GM21515 (cell line): ENCODE measurements at regions not wholly inside any gene's neighbourhood (a gene's known extent, or its start where the extent isn't known, plus 50 kb on each side); places are given as distances from the start of the nearest gene placed in this dataset.
A peak's percentile ranks its signal among the peaks of the same experiment; 100 is the strongest.

Experiments used
- ATAC-seq: cut with Tn5 transposase; IDR thresholded peaks from one replicate; pipeline ENCODE4 v1.9.1; 2021; ENCODE audit not compliant: unreplicated experiment

- ATAC-seq: peak; percentile 98
Observed at GRCh38 chr3:189041482-189042090, 130.2 kb upstream of the TPRG1 start.

DNA sequence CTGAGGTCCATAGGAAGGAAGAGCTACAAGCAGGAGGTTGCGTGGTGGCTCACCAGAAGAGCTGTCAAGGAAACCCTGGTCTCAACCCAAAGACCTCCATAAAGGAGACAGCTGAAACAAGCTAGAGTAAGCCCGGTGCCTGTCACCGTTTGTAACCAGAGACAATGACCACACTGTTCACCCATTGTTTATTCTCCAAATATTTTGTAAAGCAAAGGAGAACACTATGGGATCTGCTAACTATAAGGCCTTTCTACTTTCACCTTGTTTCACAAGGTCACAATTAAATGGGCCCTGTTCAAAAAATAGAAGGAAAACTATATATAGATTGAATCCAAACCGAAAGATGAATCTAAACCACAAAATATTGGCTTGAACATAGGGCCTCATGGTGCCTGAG, 128.9 kb upstream of the TPRG1 start:
- ATAC-seq: no peak

DNA sequence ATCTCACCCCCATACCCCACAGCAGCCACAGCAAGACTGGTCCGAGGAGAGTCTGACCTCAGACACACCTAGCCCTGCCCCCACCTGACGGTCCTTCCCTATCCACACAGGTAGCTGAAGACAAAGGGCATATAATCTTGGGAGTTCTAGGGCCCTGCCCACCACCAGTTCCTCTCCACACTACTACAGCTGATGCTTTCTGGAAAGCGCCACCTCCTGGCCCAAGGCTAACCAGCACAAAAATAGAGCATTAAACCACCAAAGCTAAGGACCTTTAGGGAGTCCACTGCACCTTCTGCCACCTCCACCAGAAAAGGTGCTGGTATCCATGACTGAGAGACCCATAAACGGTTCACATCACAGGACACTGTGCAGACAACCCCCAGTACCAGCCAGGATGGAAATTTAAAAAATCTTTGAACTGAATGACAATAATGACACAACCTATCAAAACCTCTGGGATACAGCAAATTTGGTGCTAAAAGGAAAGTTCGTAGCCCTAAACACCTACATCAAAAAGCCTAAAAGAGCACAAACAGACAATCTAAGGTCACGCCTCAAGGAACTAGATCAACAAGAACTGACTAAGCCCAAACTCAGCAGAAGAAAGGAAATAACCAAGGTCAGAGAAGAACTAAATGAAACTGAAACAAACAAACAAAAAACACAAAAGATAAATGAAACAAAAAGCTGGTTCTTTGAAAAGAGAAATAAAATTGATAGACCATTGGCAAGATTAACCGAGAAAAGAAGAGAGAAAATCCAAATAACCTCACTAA, 122.1 kb upstream of the TPRG1 start:
- ATAC-seq: no peak

GRCh38 chr3:189053322-189053721, 118.4 kb upstream of the TPRG1 start:
- ATAC-seq: no peak

DNA sequence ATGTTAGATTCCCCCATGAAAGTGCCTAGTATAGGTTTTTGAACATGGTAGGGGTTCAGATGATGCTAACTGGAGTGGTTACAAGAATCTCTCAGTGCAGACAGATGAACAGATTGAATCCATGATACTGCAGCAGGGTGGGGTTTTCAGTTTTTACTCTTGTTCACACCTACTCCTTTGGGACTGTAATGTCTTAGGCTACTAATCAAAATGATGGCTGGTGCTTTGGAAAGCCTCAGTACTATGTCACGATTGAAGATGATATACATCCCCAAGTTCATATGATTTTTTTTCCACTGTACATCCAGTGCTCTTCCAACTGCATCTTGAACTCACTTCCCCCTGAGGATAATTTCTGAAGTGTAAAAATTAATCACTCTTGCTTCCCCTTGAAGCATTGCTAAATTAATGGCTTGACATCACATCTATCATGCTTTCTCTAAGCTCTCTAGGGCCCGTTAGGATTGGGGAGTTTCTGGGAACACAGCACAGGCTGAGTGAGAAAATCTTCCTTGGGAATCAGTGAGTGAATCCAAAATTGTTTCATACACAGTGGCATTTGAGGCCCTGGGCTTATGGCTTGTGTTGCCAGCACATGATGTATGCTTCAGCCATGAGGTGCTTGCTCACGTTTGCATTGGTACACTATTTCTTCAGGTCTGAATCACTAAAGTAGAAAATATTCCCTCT, 115.0 kb upstream of the TPRG1 start:
- no peak for ATAC-seq

GRCh38 chr3:189057369-189057768, 114.4 kb upstream of the TPRG1 start:
- ATAC-seq: no peak

DNA sequence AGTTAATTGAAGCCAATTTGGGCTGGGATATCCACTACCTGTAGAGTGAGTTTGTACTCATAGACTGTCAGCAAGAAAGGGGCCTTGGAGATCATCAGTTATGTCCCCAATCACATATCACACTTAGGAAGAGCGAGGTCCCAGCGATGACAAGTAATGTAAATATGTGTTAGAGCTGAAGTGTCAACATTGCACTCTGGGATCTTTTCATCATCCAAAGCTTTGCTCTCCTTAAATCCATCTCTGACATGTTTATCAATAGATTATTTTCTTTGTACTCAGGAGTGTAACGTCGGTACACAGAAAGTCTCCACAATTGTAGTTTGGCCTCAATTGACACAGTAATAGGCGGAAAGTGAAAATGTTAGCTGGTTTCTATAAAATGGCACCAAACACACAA, 113.7 kb upstream of the TPRG1 start:
- ATAC-seq: no peak

DNA sequence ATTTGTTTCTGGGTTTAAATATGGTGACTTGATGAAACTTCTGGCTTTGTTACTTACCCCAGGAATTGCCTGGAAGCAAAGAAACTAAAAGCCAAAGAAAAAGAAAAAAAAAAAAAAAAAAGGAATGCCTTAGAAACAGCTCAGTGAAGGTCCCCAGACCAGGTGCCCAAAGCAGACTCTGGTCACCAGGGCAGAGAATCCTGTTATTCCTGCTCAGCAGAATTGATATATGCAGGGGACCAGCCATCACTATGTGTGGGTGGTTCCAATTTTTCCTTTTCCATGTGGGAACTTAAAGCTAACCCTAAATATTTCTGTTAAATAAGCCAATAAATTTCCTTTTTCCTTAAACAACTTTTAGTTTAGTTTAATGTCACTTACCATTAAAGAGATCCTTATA, 100.8 kb upstream of the TPRG1 start:
- ATAC-seq: no peak

- ATAC-seq: peak; percentile 56
Observed at GRCh38 chr3:189071446-189071845, 100.3 kb upstream of the TPRG1 start.

DNA sequence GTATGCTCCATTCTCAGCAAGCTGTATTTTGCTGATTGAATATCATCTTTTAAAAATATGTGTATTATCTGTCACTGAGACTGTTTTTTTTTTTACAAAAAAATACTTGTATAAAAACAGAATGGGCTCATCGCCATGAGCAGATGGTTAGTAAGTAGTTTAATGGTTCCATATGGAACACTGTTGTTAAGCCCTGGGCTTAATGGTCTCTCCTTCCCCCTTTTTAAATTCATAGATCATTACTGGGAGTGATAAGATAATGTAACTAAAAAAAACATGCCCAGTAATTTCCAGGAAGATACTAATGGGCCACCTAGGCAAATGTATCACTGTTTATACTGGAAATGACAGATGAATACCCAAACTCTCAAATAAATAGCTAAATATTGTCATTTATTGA, 95.3 kb upstream of the TPRG1 start:
- no peak for ATAC-seq

GRCh38 chr3:189080745-189081144, 91.0 kb upstream of the TPRG1 start:
- ATAC-seq: no peak

DNA sequence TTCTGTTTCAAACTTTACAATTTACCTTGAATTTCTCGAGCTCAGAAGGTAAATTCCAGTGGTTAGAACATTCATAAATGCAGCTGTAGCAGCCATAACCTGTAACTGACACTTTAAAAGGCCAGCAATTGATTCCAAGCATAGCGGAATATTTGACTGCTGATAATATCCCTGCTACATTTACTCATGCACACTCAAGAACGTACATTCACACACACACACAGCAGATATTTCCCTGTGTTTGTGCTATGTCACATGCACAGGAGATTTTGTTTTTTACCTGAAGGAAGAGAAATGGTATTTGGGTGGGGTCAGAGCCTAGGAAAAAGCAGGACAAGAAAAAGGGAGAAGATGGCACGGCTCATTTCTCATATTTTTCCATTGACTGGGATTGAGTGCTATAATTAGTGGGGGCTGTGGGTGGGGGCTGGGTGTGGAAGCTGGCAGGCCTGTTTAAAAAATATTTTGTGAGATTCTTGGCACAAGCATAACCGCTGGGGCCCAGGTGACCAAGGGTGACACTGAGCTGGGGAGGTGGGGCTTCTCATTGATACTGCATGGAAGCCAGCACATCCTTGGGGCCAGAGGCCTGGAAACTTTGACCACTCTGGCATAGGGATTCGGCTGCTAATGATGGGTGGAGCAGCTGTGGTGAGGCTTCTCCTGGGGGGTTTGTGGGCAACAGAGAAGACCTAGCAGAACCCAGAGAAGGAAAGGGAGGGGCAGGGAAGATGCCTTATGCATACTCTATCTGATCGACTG, 88.9 kb upstream of the TPRG1 start:
- ATAC-seq: no peak

GRCh38 chr3:189084620-189085019, 87.2 kb upstream of the TPRG1 start:
- no peak for ATAC-seq

GRCh38 chr3:189092547-189092946, 79.2 kb upstream of the TPRG1 start:
- ATAC-seq: no peak

DNA sequence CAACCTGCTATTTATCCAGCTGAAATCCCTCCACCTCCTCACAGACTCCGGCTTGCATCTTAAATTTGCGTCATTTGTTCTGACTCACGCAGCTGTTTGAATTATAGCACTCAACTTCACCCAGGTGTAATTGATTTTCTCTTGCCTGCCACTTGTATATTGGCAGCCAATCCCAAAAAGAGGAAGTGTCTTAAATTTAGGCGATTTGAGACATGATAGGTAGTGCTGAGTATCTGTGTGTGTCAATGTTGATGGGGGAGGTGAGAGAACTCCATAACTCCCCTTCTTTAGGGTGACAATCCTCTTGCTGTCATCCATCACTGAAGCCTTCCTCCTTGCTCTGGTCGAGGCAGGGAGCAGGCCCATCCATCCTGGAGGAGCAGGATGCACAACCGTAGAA, 77.2 kb upstream of the TPRG1 start:
- ATAC-seq: no peak

DNA sequence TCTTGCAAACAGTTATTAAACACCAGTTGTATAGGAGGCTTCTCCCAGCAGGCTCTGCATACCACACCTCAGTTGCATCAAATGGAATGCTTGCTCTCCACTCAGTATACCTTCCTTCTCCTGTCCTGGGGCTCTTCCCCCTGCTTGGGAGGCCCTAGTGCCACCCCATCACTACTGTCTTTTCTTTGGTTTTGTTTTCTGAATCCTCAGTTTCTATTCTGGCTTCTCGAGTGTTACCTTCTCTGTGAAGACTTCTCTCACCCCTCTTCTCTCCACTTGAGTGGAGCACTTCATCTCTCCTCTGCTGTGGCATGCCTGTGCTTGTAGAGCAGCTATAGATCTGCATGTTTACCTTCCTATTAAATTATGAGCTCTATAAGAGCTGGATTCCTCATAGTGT, 75.7 kb upstream of the TPRG1 start:
- no peak for ATAC-seq

GRCh38 chr3:189099031-189099471, 72.7 kb upstream of the TPRG1 start:
- no peak for ATAC-seq

DNA sequence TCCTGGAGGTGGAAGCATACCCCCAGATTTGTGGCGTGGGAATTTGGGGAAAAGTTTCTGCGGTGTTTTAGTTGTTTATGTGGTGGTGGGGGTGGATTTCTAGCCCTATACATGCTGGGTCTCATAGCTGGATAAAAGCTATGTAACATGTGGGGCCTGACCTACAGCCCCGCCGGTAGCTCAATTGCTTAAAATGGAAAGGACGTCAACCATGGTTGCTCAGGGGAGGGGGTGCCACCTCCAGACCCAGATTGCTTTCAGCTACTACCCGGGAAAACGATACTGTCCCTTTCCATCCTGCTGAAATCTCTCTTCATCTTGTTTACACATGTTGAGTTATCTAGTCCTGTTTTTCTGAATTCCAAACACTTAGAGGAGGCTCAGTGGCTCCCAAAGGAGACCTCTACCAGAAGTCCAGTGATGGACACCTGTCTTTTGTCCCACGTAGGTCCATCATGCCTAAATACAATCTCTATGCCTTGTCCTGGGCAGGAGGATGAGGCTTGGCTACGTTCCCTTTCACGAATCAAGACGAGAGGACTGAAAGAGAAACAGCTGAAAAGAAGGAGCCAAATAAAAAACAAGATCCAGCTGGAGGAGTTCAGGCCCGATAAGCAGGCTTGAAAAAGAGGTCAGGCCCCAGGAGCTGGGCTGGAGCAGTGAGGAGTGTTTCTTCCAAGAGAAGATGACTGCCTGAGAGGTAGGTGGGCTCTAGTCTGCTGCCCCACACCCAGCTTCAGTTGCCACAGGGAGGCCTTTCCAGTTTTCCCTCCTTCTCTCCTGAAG, 72.1 kb upstream of the TPRG1 start:
- ATAC-seq: no peak

GRCh38 chr3:189100866-189101265, 70.9 kb upstream of the TPRG1 start:
- ATAC-seq: no peak

GRCh38 chr3:189101594-189101993, 70.2 kb upstream of the TPRG1 start:
- no peak for ATAC-seq

- ATAC-seq: no peak
Observed at GRCh38 chr3:189103208-189103607, 68.6 kb upstream of the TPRG1 start.
